GM12878 (cell line): ENCODE measurements at regions not wholly inside any gene's neighbourhood (a gene's known extent, or its start where the extent isn't known, plus 50 kb on each side); places are given as distances from the start of the nearest gene placed in this dataset.

Experiments
- ATAC-seq: fragments of 200-7000 bp; cut with Tn5 transposase; 3 replicates; pipeline ENCODE4 v1.9.1; 2020; ENCODE audit warnings: mild to moderate bottlenecking, moderate library complexity
- BruUV-seq: library from RNA; stranded (reverse); fragments of 400-500 nt; replicated peaks from 2 replicates; lab custom pipeline; 2021; lab: Mats Ljungman, UMichigan
- CTCF ChIA-PET: fragments of 300-600 bp; sonication (Branson Sonifier 250); formaldehyde crosslinking; extraction: SDS; loops from one replicate; lab custom pipeline; 2021; ENCODE audit warnings: inconsistent platforms; lab: Yijun Ruan, JAX
- POLR2A ChIA-PET: fragments of 350-600 bp; formaldehyde crosslinking; extraction: SDS; loops from one replicate; lab custom pipeline; 2021; ENCODE audit warnings: inconsistent platforms; lab: Charles Lee
- RAD21 ChIA-PET: fragments of 300-600 bp; sonication (Branson Sonifier 250); formaldehyde crosslinking; loops from one replicate; lab custom pipeline; 2023; ENCODE audit warnings: antibody characterized with exemption; ENCODE audit not compliant: unreplicated experiment; lab: Charles Lee
- SMC1A ChIA-PET: fragments of 300-600 bp; sonication (Branson Sonifier 250); formaldehyde crosslinking; loops from one replicate; lab custom pipeline; 2023; ENCODE audit not compliant: unreplicated experiment, uncharacterized antibody; lab: Charles Lee
- DNase-seq: peaks from one replicate; pipeline ENCODE4 v3.0.0-alpha.2; 2011; ENCODE audit warnings: low read depth, low spot score
- FAIRE-seq: peaks from 3 replicates; lab custom pipeline; 2011; peaks lifted over from hg19 to GRCh38; lab: Jason Lieb, UNC
- H2AFZ ChIP-seq: 2 replicates; pipeline ENCODE4 v1.6.0; 2011; ENCODE audit warnings: low read depth, low read length, control low read depth; ENCODE audit not compliant: control insufficient read depth
- H3K27ac ChIP-seq: 2 replicates; pipeline ENCODE4 v1.5.1; 2011; ENCODE audit warnings: control low read depth; ENCODE audit not compliant: control insufficient read depth, insufficient read depth
- H3K27me3 ChIP-seq, 2 experiments: replicated peaks in 1 of 2; 2 replicates each; pipeline versions ENCODE4 v1.6.0 to v1.6.1; 2011; ENCODE audit warnings: low read length in 1 of 2; ENCODE audit not compliant: control insufficient read depth in 2 of 2, insufficient read depth in 2 of 2
- H3K36me3 ChIP-seq, 2 experiments: 2 replicates each; pipeline ENCODE4 v1.5.1; 2011; ENCODE audit warnings: low read length in 1 of 2; ENCODE audit not compliant: control insufficient read depth in 2 of 2, insufficient read depth in 2 of 2
- H3K4me1 ChIP-seq: 2 replicates; pipeline ENCODE4 v1.6.1; 2011; ENCODE audit warnings: mild to moderate bottlenecking, low read length, moderate library complexity, mixed read lengths; ENCODE audit not compliant: control insufficient read depth, insufficient read depth
- H3K4me2 ChIP-seq: 2 replicates; pipeline ENCODE4 v1.6.0; 2011; ENCODE audit warnings: control low read depth; ENCODE audit not compliant: control insufficient read depth, insufficient read depth
- H3K4me3 ChIP-seq: fragments of 200-600 bp; sonication (generic); 2 replicates; pipeline ENCODE4 v1.5.1; 2016
- H3K79me2 ChIP-seq: 2 replicates; pipeline ENCODE4 v1.6.0; 2011; ENCODE audit warnings: low read length; ENCODE audit not compliant: control insufficient read depth, insufficient read depth
- H3K9ac ChIP-seq: 2 replicates; pipeline ENCODE4 v1.8.0; 2011; ENCODE audit warnings: low read length, control low read depth, mixed read lengths; ENCODE audit not compliant: control insufficient read depth, insufficient read depth
- H3K9me3 ChIP-seq: replicated peaks from 3 replicates; pipeline ENCODE4 v1.5.1; 2011; ENCODE audit warnings: mild to moderate bottlenecking, low read length; ENCODE audit not compliant: control insufficient read depth, insufficient read depth
- H4K20me1 ChIP-seq: 2 replicates; pipeline ENCODE4 v1.6.0; 2011; ENCODE audit not compliant: control insufficient read depth, insufficient read depth
- CHD4 ChIP-seq: fragments of 200-600 bp; sonication (generic); IDR thresholded peaks from 2 replicates; pipeline ENCODE4 v1.6.1; 2016; ENCODE audit warnings: mild to moderate bottlenecking
- CTCF ChIP-seq, 3 experiments: IDR thresholded peaks in 2 of 3; conservative IDR thresholded peaks in 1 of 3; 2 replicates each; pipeline ENCODE4 v1.5.1; 2011; ENCODE audit warnings: low read depth in 3 of 3, low read length in 3 of 3, mild to moderate bottlenecking in 3 of 3, control low read depth in 2 of 3, moderate library complexity in 2 of 3, inconsistent platforms in 1 of 3, mixed read lengths in 1 of 3; ENCODE audit not compliant: control insufficient read depth in 2 of 3, insufficient read depth in 1 of 3; ENCODE audit errors: extremely low read depth in 1 of 3
- CUX1 ChIP-seq: IDR thresholded peaks from 2 replicates; pipeline ENCODE4 v1.6.1; 2012; ENCODE audit warnings: improper control_type of control experiment, low read depth, low read length; ENCODE audit not compliant: insufficient replicate concordance
- EGR1 ChIP-seq, 2 experiments: IDR thresholded peaks; 1 replicate in 1 of 2; 2 replicates in 1 of 2; pipeline ENCODE4 v1.6.1; 2011 to 2012; ENCODE audit warnings: low read depth in 2 of 2, low read length in 2 of 2, borderline replicate concordance in 1 of 2, mild to moderate bottlenecking in 1 of 2, moderate library complexity in 1 of 2
- FOS ChIP-seq: IDR thresholded peaks from 3 replicates; pipeline ENCODE4 v1.6.1; 2011; ENCODE audit warnings: borderline replicate concordance; ENCODE audit not compliant: insufficient read length; ENCODE audit errors: extremely low read depth
- MEF2A ChIP-seq: IDR thresholded peaks from 2 replicates; pipeline ENCODE4 v1.6.1; 2011; ENCODE audit warnings: low read depth, mild to moderate bottlenecking, low read length, moderate library complexity; ENCODE audit not compliant: insufficient read depth
- NFYB ChIP-seq: IDR thresholded peaks from 2 replicates; pipeline ENCODE4 v1.6.1; 2011; ENCODE audit warnings: low read depth, mild to moderate bottlenecking, low read length, improper control_type of control experiment, moderate library complexity; ENCODE audit not compliant: insufficient read depth
- USF1 ChIP-seq: IDR thresholded peaks from 2 replicates; pipeline ENCODE4 v1.6.1; 2011; ENCODE audit warnings: borderline replicate concordance, low read depth, mild to moderate bottlenecking, moderate library complexity, mixed read lengths, low read length; ENCODE audit not compliant: insufficient read depth; ENCODE audit errors: extremely low read length
- ZNF24 ChIP-seq: fragments of 450-650 bp; IDR thresholded peaks from 2 replicates; pipeline ENCODE4 v1.6.1; 2017; ENCODE audit warnings: antibody characterized with exemption, mild to moderate bottlenecking
- WGBS: methylation state at CpG from one replicate; pipeline ENCODE4 v1.1.6; 2016; ENCODE audit warnings: low lambda C conversion rate; ENCODE audit not compliant: insufficient replicate concordance, insufficient coverage; ENCODE audit errors: missing lambda C conversion rate; 5-methylcytosine and 5-hydroxymethylcytosine counted together
- in situ Hi-C: fragments of 300-500 bp; cut with MboI; formaldehyde crosslinking; loops from 9 replicates; pipeline ENCODE4 v1.14.3; 2018; ENCODE audit warnings: mixed read lengths
- intact Hi-C: fragments of 100-400 bp; cut with micrococcal nuclease; formaldehyde crosslinking; loops from one replicate; pipeline ENCODE4 v1.14.2; 2022; ENCODE audit not compliant: unreplicated experiment

GRCh38 chr6:8738951-8739350, 303.6 kb upstream of the SLC35B3 start:
- no TSS peak for BruUV-seq
- in situ Hi-C loops = no loop called here

More at GRCh38 chr6:8738951-8739350, 303.6 kb upstream of the SLC35B3 start:
- H3K9ac ChIP-seq = no peak overlapping the region
- FAIRE-seq = no peak
- ChIA-PET RAD21 (no interaction called here), SMC1A (interaction anchor here (1.1 kb wide), 1 partner anchor 9 kb away, joined by 4 read pairs; no protein-coding TSS in a partner anchor), CTCF (no interaction called here), POLR2A (no interaction called here)
- no peaks in the 10 kb centered on the region for H3K9me3 ChIP-seq
- no peak overlapping the region for H3K4me3 ChIP-seq
- TF ChIP-seq EGR1 (IDR thresholded peaks at IDR 0.05; ENCODE audit: borderline replicate concordance in 1 of 2, low read depth in 2 of 2, low read length in 2 of 2) (no peak), USF1 (no peak), CHD4 (no peak), FOS (no peak), NFYB (no peak), CTCF (IDR thresholded peaks at IDR 0.05 in 2 of 3, conservative IDR thresholded peaks at IDR 0.05 in 1 of 3; ENCODE audit: control insufficient read depth in 2 of 3, extremely low read depth in 1 of 3, insufficient read depth in 1 of 3, low read depth in 3 of 3, low read length in 3 of 3) (no peak), ZNF24 (no peak), CUX1 (no peak), MEF2A (no peak)
- no peaks in the 10 kb centered on the region for H4K20me1 ChIP-seq
- no peak for ATAC-seq
- no peak overlapping the region for H3K27ac ChIP-seq
- intact Hi-C loops = no loop called here
- no peaks in the 10 kb centered on the region for H3K27me3 ChIP-seq
- H3K4me2 ChIP-seq = no peak overlapping the region
- H3K79me2 ChIP-seq = no peaks in the 10 kb centered on the region
- H3K4me1 ChIP-seq = no peaks in the 10 kb centered on the region
- no peaks in the 10 kb centered on the region for H3K36me3 ChIP-seq
- no peak overlapping the region for H2AFZ ChIP-seq
- DNase-seq = no peak
- WGBS = 0% methylated on average over 2 of the region's 2 CpGs
